Body of pancreas (tissue), 4 donors: ENCODE measurements at regions not wholly inside any gene's neighbourhood (a gene's known extent, or its start where the extent isn't known, plus 50 kb on each side); places are given as distances from the start of the nearest gene placed in this dataset.

Experiments used
- ATAC-seq: fragments of 150-250 bp; one replicate; pipeline ENCODE4 v1.9.1; 2016
- DNase-seq, 4 donors: peaks; one replicate each; pipeline ENCODE4 v3.0.0-alpha.2; 2019
- H3K27ac ChIP-seq, 4 donors: fragments of 200-600 bp; sonication (generic); 1 replicate in 3 of 4; 2 replicates in 1 of 4; pipeline versions ENCODE4 v1.5.1 to v1.6.1; 2016 to 2019; ENCODE audit warnings: mild to moderate bottlenecking in 1 of 4, mixed read lengths in 1 of 4, moderate library complexity in 1 of 4
- H3K27me3 ChIP-seq, 2 donors: fragments of 200-600 bp; sonication (generic); one replicate each; pipeline ENCODE4 v1.6.0; 2016; ENCODE audit warnings: mild to moderate bottlenecking in 1 of 2
- H3K36me3 ChIP-seq, 2 donors: fragments of 200-600 bp; sonication (generic); replicated peaks in 1 of 2; 2 replicates each; pipeline ENCODE4 v1.5.1; 2016; ENCODE audit warnings: low read depth in 2 of 2; ENCODE audit not compliant: insufficient read depth in 1 of 2
- H3K4me1 ChIP-seq: fragments of 200-600 bp; sonication (generic); one replicate; pipeline ENCODE4 v1.6.0; 2016
- H3K4me3 ChIP-seq, 2 donors: fragments of 200-600 bp; sonication (generic); 1 replicate in 1 of 2; 2 replicates in 1 of 2; pipeline ENCODE4 v1.5.1; 2016 to 2019
- H3K9me3 ChIP-seq, 3 donors: fragments of 200-600 bp; sonication (generic); 1 replicate in 2 of 3; 2 replicates in 1 of 3; pipeline ENCODE4 v1.5.1; 2016
- POLR2A ChIP-seq, 3 donors: fragments of 450-650 bp; IDR thresholded peaks; one replicate each; pipeline ENCODE4 v1.6.1; 2016; ENCODE audit warnings: antibody characterized with exemption in 3 of 3, mild to moderate bottlenecking in 2 of 3
- WGBS, 2 donors: methylation state at CpG; one replicate each; pipeline ENCODE4 v1.1.5; 2017; 5-methylcytosine and 5-hydroxymethylcytosine counted together
- intact Hi-C: fragments of 100-400 bp; cut with DNase I; formaldehyde crosslinking; loops from one replicate; pipeline ENCODE4 v1.15.1; 2023
- TF ChIP-seq, protein P1 (sequence below), 7 experiments: fragments of 450-650 bp in 4 of 7; fragments of 200-600 bp in 3 of 7; sonication (generic) in 3 of 7; IDR thresholded peaks; one replicate each; pipeline ENCODE4 v1.5.1; 2016 to 2019; ENCODE audit warnings: antibody characterized with exemption in 7 of 7

DNA sequence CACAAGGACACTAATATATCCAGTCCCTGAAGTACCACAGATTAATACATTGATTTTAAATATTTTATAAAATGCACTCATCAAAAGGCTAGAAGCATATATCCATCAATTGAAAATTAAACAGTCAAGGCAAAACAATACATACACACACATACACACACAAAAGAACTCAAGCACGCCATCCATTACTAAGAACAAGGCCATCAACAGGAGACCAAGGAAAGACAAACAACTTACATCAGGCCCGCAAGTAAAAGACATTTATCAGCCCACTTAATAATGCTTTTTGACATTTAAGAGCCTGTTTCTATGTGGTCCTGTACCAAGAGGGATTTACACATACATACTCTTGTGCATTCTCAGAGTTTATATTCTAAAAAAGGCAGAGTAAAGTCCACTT, 50.0 kb upstream of the ZNF827 start:
- Histone ChIP-seq H3K36me3 (no peaks in the 10 kb centered on the region), H3K9me3 (no peaks in the 10 kb centered on the region), H3K4me1 (no peaks in the 10 kb centered on the region), H3K4me3 (no peak overlapping the region), H3K27ac (no peak overlapping the region), H3K27me3 (no peaks in the 10 kb centered on the region)
- intact Hi-C loops = no loop called here
- 55 to 65% methylated on average over 2 of the region's 2 CpGs for WGBS, 2 donors
- ATAC-seq (no peak), DNase-seq (no peak)
- TF ChIP-seq, protein P1, sequence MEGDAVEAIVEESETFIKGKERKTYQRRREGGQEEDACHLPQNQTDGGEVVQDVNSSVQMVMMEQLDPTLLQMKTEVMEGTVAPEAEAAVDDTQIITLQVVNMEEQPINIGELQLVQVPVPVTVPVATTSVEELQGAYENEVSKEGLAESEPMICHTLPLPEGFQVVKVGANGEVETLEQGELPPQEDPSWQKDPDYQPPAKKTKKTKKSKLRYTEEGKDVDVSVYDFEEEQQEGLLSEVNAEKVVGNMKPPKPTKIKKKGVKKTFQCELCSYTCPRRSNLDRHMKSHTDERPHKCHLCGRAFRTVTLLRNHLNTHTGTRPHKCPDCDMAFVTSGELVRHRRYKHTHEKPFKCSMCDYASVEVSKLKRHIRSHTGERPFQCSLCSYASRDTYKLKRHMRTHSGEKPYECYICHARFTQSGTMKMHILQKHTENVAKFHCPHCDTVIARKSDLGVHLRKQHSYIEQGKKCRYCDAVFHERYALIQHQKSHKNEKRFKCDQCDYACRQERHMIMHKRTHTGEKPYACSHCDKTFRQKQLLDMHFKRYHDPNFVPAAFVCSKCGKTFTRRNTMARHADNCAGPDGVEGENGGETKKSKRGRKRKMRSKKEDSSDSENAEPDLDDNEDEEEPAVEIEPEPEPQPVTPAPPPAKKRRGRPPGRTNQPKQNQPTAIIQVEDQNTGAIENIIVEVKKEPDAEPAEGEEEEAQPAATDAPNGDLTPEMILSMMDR (IDR thresholded peaks at IDR 0.05) = no peak
- no peak for TF ChIP-seq POLR2A (IDR thresholded peaks at IDR 0.05)
